PFSK-1 (cell line): ENCODE measurements at regions not wholly inside any gene's neighbourhood (a gene's known extent, or its start where the extent isn't known, plus 50 kb on each side); places are given as distances from the start of the nearest gene placed in this dataset.

Experiments used
- POLR2AphosphoS5 ChIP-seq: IDR thresholded peaks from 2 replicates; pipeline ENCODE4 v1.6.1; 2012; ENCODE audit warnings: low read depth, mild to moderate bottlenecking, control low read depth, low read length, moderate library complexity
- TAF1 ChIP-seq: IDR thresholded peaks from 2 replicates; pipeline ENCODE4 v1.6.1; 2012; ENCODE audit warnings: low read length, control low read depth, borderline replicate concordance; ENCODE audit not compliant: insufficient read depth

- TF ChIP-seq POLR2AphosphoS5 (no peak), TAF1 (no peak)
Observed at GRCh38 chr13:50159607-50160006, 144.4 kb downstream of the KCNRG start.
